ENCODE measurements at regions not wholly inside any gene's neighbourhood (a gene's known extent, or its start where the extent isn't known, plus 50 kb on each side); places are given as distances from the start of the nearest gene placed in this dataset.
A peak's percentile ranks its signal among the peaks of the same experiment; 100 is the strongest.

DNA sequence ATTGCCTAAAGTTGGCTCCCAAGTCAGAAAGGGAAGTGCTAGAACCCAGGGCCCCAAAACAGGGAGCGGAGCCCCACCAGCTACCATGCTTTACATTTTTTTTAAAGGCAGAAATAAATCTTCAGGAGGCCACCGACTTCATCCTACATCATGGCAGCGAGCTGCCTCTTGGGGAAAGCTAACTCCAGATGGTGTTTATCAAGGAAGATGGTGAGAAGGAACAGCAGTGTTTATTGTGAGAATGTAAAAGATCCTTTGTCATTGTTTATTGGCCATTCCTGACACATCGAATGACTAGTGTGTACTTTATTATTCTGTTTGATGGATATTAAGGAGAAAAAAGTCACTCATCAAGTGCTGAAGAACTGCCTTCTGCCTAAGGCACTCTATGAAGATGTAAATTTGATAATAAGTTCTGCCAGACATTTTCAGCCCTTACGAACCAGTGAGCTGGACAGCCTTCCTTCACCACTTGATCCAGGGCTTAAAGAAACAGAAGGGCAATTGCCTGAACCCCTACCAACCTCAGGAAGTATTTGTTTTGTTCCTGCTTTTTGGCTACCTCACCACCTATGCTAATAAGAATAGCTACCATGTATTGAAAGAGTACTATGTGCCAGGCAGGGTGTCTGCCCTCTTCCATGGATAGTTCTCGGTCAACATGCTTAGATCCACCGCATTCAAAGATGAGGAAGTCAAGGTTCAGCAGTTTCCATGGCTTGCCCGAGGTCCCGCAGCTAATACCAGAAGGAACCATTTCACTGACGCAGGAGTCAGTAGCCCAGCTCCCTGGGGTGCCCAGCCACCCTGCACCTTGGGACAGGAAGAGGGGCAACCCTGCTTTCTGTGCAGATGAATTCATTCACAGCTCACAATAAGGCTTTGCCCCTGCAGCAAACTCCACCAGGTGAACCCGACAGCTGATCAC is 194.7 kb upstream of the RREB1 start:
- no peak overlapping the region for H3K4me3 ChIP-seq (ENCODE audit: low read depth, low read length)
- TF ChIP-seq CTCF (IDR thresholded peaks at IDR 0.05; ENCODE audit: low read depth, low read length): no peak

GRCh38 chr6:6915219-6915618 is 192.5 kb upstream of the RREB1 start:
- no peak for TF ChIP-seq CTCF (IDR thresholded peaks at IDR 0.05; ENCODE audit: low read depth, low read length)
- no peak overlapping the region; the same call in 1 of the 2 replicates for H3K4me3 ChIP-seq (ENCODE audit: low read depth, low read length)

DNA sequence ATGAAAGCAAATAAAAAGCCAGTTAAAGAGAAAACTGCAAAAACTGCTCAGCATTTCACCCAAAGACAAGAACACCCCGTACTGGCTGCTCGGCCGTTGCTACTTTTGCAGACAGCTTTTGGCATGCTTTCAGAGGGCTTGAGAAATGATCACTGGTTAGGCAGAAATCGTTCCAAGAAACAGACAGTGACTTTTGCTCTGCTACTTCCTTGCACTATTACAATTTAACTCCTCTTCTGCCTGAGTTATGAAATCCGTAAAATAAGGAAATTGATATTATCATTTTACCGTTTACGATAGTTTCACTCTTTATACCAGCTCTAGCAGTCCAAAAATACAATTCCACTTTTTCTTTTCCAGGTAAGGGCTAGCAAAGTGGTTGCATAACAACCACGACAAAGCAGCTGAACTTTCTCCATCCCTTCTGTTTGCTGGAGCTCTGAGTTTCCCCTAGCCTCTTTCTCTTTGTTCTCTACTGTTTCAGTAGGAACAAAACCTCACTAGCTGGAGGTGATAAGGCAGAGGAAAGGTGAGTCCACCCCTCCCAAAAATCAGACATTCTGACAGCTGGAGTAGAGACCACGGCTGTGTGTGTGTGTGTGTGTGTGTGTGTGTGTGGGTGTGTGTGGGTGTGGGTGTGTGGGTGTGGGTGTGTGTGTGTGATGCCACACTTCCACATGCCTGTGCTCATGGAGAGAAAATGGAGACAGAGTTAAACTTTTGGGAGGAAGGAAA is 191.8 kb upstream of the RREB1 start:
- peak overlapping the region; percentile 15; the same call in 1 of the 2 replicates for H3K4me3 ChIP-seq (ENCODE audit: low read depth, low read length)
- TF ChIP-seq CTCF (IDR thresholded peaks at IDR 0.05; ENCODE audit: low read depth, low read length): no peak

- TF ChIP-seq CTCF (IDR thresholded peaks at IDR 0.05; ENCODE audit: low read depth, low read length): no peak
- H3K4me3 ChIP-seq (ENCODE audit: low read depth, low read length): no peak overlapping the region
Measured at GRCh38 chr6:6916598-6916997, 191.2 kb upstream of the RREB1 start.

DNA sequence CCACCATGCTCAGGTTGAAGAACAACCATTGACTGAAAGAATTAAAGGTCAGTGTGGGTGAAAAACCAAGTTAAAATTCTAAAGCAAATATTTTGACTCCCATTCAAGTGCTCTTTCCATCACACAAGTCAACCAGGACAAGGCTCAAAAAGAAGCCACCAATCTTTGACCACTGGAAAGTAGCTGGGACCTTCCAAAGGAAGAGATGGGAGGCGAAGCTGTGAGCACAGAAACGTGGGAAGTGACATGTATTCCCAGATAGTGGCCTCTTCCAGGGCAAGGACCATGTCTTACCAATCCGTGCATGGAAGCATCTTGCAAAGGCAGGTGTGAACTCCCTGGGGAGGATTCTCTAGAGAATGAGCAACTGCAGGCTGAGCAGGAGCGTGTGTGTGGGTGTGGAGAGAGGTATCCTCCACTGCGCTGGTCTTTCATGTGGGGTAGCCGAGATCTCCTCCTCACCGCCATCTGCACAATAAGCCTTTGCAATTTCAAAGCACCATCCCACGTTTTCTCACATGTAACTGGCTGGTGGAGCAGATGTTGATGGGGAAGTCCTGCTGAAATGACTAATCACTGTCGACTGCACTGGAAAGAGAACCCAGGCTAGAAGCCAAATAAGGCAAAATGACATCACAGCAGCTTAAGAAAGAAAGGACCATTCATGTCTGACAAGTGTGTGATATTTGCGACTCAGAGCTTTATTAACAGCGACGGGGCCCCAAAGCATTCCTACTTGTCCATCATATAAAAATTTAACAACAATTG is 189.4 kb upstream of the RREB1 start:
- no peak overlapping the region for H3K4me3 ChIP-seq (ENCODE audit: low read depth, low read length)
- no peak for TF ChIP-seq CTCF (IDR thresholded peaks at IDR 0.05; ENCODE audit: low read depth, low read length)

DNA sequence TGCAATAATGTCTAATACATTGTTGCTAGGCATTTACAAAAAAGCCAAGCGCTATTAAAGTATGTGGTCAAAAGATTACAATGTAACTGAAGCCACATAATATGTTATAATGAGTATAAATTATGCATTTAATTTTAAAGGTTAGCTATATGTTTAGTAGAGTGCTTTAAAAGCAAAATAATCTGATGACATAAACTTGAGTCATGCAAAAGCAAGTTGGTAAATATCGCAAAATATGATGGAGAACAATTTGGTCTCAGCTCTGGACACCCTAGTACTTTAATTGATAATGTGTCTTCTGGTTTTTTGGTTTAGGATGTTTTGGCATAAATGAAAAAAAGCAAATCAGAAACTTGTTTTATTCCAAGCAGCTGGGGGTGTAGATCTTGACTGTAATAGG is 188.6 kb upstream of the RREB1 start:
- TF ChIP-seq CTCF (IDR thresholded peaks at IDR 0.05; ENCODE audit: low read depth, low read length): no peak
- H3K4me3 ChIP-seq (ENCODE audit: low read depth, low read length): no peak overlapping the region

All from WI38 (cell line).